Left cardiac atrium (tissue), 4 donors: ENCODE measurements at regions not wholly inside any gene's neighbourhood (a gene's known extent, or its start where the extent isn't known, plus 50 kb on each side); places are given as distances from the start of the nearest gene placed in this dataset.
"Not testable (repeated sequence)": the region's sequence is repeated elsewhere in the genome, so short reads cannot be mapped to it uniquely, and the experiment has no call there.

ENCODE experiments used
- ATAC-seq, 2 donors: fragments of 200-7000 bp; cut with Tn5 transposase; one replicate each; pipeline ENCODE4 v1.9.1; 2020; ENCODE audit warnings: mild to moderate bottlenecking in 2 of 2, moderate library complexity in 2 of 2
- DNase-seq: peaks from one replicate; pipeline ENCODE4 v3.0.0-alpha.2; 2020
- intact Hi-C, 2 donors: fragments of 100-400 bp; cut with DNase I; formaldehyde crosslinking; loops; one replicate each; pipeline versions ENCODE4 v1.14.1 to v1.15.1; 2022 to 2023
- donor health status: DM: no; HTN: yes; CAD: no.
- donor health status: DM: no; HTN: yes; CAD: no; lungs with severe emphysema.
- donor health status: DM: yes; HTN: yes; CAD: no.
- donor health status: Dilated cardiomyopathy.

GRCh38 chr7:8809320-8809719 is 375.9 kb downstream of the NXPH1 start:
- DNase-seq (no peak), ATAC-seq (no peak)
- intact Hi-C loops, result no loop called here

GRCh38 chr7:8817448-8818036 is 384.1 kb downstream of the NXPH1 start:
- no peak for ATAC-seq
- no peak for DNase-seq
- intact Hi-C loops, result no loop called here

DNA sequence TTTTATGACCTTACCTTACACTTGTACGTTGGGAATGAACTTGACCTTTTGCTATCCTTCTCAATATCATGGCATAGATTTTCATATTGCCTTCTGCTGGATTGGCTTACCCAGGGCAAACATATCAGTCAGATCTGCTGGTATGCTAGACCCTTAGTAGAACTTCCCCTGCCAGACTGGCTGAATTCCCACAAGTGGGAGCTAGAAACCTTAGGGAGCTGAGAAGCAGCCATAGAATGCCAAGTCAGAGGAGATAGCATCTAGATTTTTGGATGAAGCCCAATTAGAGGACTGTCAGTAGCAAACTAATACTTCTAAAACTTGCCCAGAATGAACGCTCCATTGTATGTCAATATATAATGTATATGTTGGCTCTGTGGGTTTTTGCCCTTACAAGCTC is 385.0 kb downstream of the NXPH1 start:
- intact Hi-C loops, result no loop called here
- ATAC-seq, result no peak
- DNase-seq, result no peak

- DNase-seq (no peak), ATAC-seq (no peak)
- intact Hi-C loops, result no loop called here
These were observed 389.2 kb downstream of the NXPH1 start for GRCh38 chr7:8822595-8822994.

DNA sequence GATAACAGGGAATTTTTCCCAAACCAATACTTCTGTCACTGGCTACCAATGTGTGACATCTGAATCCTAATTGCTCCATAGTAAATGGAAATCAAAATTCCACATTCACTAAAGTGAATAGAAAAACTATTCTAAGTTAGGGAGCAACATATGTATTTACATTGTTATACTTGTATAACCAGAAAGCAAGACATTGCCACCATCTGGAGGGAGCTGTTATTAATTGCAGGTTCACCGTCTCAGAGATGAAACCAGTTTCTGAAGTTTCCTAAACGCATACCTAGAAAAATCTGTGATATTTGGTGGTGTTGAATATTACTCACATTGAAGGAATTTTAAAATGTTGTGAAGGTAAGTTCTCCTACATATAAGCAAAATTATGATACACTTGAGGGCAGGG is 390.1 kb downstream of the NXPH1 start:
- DNase-seq (no peak), ATAC-seq (no peak)
- intact Hi-C loops, result no loop called here

- ATAC-seq (no peak), DNase-seq (no peak)
- intact Hi-C loops, result no loop called here
These were observed 393.9 kb downstream of the NXPH1 start for GRCh38 chr7:8827329-8827728.

DNA sequence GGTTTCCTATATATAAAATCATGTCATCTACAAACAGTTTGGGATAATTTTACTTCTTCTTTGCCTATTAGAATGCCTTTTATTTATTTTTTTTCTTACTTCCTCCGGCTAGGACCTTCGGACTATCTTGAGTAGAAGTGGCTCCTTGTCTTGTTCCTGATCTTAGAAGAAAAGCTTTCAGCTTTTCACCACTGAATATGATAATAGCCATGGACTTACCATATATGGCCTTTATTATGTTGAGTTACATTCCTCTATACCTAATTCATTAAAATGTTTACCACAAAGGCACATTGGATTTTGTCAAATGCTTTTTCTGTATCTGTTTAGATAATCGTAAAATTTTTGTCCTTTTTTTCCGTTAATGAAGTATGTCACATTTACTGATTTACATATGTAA is 395.7 kb downstream of the NXPH1 start:
- ATAC-seq (no peak), DNase-seq (no peak)
- intact Hi-C loops, result no loop called here

DNA sequence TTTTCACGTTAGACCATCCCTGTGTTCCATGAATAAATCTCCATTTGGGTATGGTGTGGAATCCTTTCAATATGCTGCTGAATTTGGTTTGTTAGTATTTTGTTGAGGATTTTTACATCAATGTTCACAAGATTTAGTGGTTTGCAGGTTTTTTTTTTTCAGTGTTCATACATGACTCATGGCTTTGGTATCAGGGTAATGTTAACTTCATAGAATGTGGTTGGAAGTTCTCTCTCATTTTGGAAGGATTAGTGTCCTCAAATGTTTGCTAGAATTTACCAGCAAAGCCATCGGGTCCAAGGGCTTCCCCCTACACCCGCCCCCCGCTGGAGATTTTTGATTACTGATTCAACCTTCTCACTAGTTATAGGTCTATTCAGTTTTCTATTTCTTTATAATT is 398.0 kb downstream of the NXPH1 start:
- ATAC-seq, result no peak
- intact Hi-C loops, result no loop called here
- DNase-seq, result no peak

- ATAC-seq, result no peak
- intact Hi-C loops, result no loop called here
- DNase-seq, result no peak
These were observed 399.9 kb downstream of the NXPH1 start for GRCh38 chr7:8833355-8833754.

GRCh38 chr7:8841171-8841570 is 407.8 kb downstream of the NXPH1 start:
- intact Hi-C loops, result no loop called here
- ATAC-seq (no peak), DNase-seq (no peak)

DNA sequence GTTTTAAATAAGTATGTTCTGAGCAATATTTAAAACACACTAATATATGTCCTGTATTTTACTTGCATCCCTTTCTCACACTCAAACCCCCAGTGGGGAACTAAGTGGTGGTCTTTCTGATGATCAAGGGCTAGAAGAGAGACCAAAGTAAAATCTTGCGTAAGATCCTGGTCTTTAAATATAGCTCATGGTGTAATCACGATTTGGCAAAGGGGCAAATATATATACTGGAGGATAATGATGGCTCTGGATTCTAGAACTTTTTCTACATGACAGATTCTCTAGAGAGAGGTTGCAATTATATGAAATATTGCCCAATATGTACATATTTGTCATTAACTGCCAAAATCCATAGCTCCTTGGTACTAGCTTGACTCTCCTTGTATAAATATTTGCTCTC is 438.3 kb downstream of the NXPH1 start:
- intact Hi-C loops, result no loop called here
- ATAC-seq, result no peak

GRCh38 chr7:8881916-8882315 is 448.5 kb downstream of the NXPH1 start:
- no peak for DNase-seq

More for the DNA sequence above, 438.3 kb downstream of the NXPH1 start:
- no peak for DNase-seq

GRCh38 chr7:8885480-8886000 is 452.1 kb downstream of the NXPH1 start:
- intact Hi-C loops, result no loop called here
- no peak for DNase-seq
- ATAC-seq, result no peak

More at GRCh38 chr7:8881916-8882315, 448.5 kb downstream of the NXPH1 start:
- intact Hi-C loops, result no loop called here
- ATAC-seq, result no peak

- DNase-seq, intact Hi-C loops, ATAC-seq: not testable (repeated sequence)
These were observed 456.9 kb downstream of the NXPH1 start for GRCh38 chr7:8890346-8890745.

DNA sequence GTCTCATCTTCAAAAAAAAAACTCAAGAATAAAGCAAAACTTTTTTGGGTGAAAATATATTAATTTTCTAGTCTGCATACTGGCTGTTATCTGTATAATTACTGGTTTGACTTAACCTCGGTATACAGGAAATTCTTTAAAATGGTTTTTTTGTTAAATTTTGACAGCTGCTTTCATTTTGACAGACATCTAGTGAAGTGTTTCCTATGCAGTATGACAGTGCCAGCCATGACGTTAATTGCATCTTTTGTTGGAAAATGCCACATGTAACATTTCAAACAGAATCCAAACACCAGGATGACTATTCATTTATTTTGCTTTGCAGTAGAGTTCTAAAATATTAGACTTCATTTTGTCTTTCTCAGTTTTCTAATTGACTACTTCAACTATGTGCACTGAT is 460.4 kb downstream of the NXPH1 start:
- intact Hi-C loops, result no loop called here
- no peak for DNase-seq
- no peak for ATAC-seq

GRCh38 chr7:8906396-8907075 is 473.1 kb downstream of the NXPH1 start:
- intact Hi-C loops, result no loop called here
- no peak for DNase-seq

DNA sequence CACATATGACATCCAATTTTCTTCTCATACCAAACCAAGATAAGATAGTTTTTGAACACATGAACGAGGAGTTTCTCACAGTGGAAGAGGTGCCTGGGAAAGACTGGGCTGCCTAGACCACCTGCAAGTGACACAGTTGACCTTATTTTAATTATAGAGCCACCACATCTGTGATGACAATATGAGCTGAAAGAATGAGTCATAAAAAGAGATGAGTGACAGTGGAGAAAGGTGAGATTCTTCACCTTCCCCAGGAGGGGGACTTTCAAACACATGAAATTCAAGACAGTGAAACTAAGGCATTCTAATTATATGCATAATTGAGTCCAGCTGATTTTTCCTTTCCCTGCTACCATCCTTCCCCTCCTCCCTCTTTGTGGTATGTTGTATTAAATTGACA is 475.5 kb downstream of the NXPH1 start:
- intact Hi-C loops, result no loop called here
- no peak for ATAC-seq

More at GRCh38 chr7:8906396-8907075, 473.1 kb downstream of the NXPH1 start:
- no peak for ATAC-seq

DNA sequence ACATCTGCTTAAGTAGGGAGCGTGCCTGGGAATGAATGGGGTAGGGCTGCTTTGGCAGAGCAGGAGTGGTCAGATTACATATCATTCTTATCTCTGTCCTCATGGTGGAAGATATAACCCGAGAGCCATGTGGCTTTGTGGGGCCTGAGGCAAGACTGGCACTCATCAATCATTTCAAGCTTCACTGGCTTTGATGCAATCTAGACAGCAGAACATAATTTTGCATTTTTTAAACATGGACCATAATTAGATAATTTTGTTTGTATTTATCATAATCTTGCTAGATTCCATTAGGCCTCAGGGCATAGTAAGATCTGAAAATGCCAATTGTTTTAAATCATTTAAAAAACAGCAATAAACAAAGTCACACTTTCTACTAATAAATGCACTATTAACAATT is 480.3 kb downstream of the NXPH1 start:
- ATAC-seq (no peak), DNase-seq (no peak)
- intact Hi-C loops, result no loop called here

More for the DNA sequence above, 475.5 kb downstream of the NXPH1 start:
- DNase-seq, result no peak

DNA sequence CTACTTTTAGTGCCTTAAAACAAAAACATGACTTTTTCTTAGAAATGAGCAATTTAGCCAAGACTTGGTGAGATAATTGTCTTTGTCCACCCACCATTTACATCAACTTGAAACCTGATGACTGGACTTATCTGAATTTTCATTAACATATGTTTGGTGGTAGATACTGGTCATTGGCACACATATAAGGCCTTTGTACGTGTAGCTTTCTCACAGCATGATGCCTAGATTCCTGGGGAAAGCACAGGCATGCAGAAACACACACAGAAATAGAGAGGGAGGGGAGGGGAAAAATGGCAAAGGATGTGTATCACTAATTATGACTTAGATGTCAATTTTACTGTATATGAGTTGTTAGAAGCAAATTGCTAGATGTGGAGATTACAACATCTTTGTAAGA is 488.4 kb downstream of the NXPH1 start:
- intact Hi-C loops, result no loop called here
- no peak for ATAC-seq
- no peak for DNase-seq

- intact Hi-C loops, result no loop called here
- ATAC-seq (no peak), DNase-seq (no peak)
These were observed 489.3 kb downstream of the NXPH1 start for GRCh38 chr7:8922726-8923125.

GRCh38 chr7:8923164-8923806 is 489.9 kb downstream of the NXPH1 start:
- no peak for ATAC-seq
- intact Hi-C loops, result no loop called here

More at GRCh38 chr7:8923164-8923806, 489.9 kb downstream of the NXPH1 start:
- no peak for DNase-seq
